ENCODE measurements at regions not wholly inside any gene's neighbourhood (a gene's known extent, or its start where the extent isn't known, plus 50 kb on each side); places are given as distances from the start of the nearest gene placed in this dataset.

DNA sequence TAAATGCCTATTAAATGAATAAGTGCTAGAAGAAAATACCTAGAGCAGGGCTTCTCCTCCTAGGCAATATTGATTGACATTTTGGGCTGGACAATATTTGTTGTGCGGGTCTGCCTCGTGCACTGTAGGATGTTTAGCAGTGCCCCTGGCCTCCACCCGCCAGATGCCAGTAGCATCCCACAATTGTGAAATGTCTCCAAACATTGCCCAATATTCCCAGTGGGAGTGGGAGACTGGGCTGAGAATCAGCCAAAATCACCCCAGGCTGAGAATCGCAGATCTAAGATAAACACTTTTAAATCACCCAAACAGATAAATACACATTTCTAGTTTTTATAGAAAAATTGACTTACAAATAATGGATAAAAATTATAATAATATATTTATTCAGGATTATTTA lies 916.2 kb upstream of the LCORL start:
- intact Hi-C loops (cut with micrococcal nuclease; ENCODE audit: unreplicated experiment): no loop called here

DNA sequence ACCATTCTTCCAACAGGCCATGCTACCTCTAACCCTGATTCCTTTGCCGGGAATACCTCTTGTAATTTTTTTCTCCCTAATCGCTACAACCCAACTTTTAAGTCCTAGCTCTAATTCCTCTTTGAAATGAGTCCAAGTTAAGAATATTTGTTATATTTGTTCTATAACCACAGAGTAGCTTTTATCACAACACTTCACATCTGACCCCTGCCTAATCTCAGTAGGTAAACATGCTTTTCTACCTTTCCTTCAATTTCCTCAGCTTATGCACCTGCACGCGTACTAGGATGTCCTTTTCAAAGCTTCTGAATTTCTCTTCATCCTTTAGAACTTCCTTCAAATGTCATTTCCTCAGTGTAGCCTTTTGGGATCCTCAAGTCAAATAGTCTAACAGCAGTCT lies 915.5 kb upstream of the LCORL start:
- Histone ChIP-seq H3K4me3 (replicated peaks in 1 of 3; ENCODE audit: insufficient read depth in 1 of 3, low read depth in 2 of 3, low read length in 3 of 3) (no peak overlapping the region), H3K27me3 (ENCODE audit: control insufficient read depth in 1 of 2, insufficient read depth in 2 of 2, low read length in 2 of 2) (no peaks in the 10 kb centered on the region), H3K4me2 (ENCODE audit: low read depth, low read length) (no peak overlapping the region), H3K79me2 (ENCODE audit: insufficient read depth, low read length) (no peaks in the 10 kb centered on the region), H3K36me3 (replicated peaks in 1 of 2; ENCODE audit: control insufficient read depth in 1 of 2, insufficient read depth in 2 of 2, low read length in 2 of 2) (no peaks in the 10 kb centered on the region), H3K27ac (ENCODE audit: extremely low read length, insufficient read depth, low read length) (no peak overlapping the region), H4K20me1 (ENCODE audit: insufficient read depth, low read length) (no peaks in the 10 kb centered on the region), H3K9ac (ENCODE audit: insufficient read depth, low read depth, low read length) (no peak overlapping the region), H3K4me1 (ENCODE audit: insufficient read depth, low read length) (no peaks in the 10 kb centered on the region), H3K9me3 (ENCODE audit: low read length) (peaks cover 93% of the 10 kb centered on the region), H2AFZ (ENCODE audit: low read length) (no peak overlapping the region)
- FAIRE-seq (no peak), ATAC-seq (no peak), DNase-seq (ENCODE audit: low spot score) (no peak)
- CTCF ChIA-PET (ENCODE audit: low intra/inter-chr PET ratio, low total read pairs): no interaction called here
- POLR2A ChIA-PET: no interaction called here
- no TSS peak for BruUV-seq (replicated peaks)
- in situ Hi-C loops (cut with HindIII; ENCODE audit: extremely low pct_ligation_motif_present, low pct_unique_long_range_greater_than_20kb): no loop called here
- WGBS (ENCODE audit: low lambda C conversion rate): 5% methylated on average over 4 of the region's 4 CpGs
- intact Hi-C loops (cut with micrococcal nuclease; ENCODE audit: unreplicated experiment): no loop called here
- no peak for TF ChIP-seq ZNF644 (CRISPR knock-in tag; IDR thresholded peaks at IDR 0.05; ENCODE audit: low read depth)
- TF ChIP-seq PHF21A (CRISPR knock-in tag; IDR thresholded peaks at IDR 0.05): no peak
- TF ChIP-seq SNAPC5 (CRISPR knock-in tag; IDR thresholded peaks at IDR 0.05; ENCODE audit: borderline replicate concordance): no peak
- no peak for TF ChIP-seq ZNF432 (CRISPR knock-in tag; IDR thresholded peaks at IDR 0.05; ENCODE audit: borderline replicate concordance)
- TF ChIP-seq GFI1 (CRISPR knock-in tag; IDR thresholded peaks at IDR 0.05; ENCODE audit: borderline replicate concordance): no peak
- TF ChIP-seq, protein P1, sequence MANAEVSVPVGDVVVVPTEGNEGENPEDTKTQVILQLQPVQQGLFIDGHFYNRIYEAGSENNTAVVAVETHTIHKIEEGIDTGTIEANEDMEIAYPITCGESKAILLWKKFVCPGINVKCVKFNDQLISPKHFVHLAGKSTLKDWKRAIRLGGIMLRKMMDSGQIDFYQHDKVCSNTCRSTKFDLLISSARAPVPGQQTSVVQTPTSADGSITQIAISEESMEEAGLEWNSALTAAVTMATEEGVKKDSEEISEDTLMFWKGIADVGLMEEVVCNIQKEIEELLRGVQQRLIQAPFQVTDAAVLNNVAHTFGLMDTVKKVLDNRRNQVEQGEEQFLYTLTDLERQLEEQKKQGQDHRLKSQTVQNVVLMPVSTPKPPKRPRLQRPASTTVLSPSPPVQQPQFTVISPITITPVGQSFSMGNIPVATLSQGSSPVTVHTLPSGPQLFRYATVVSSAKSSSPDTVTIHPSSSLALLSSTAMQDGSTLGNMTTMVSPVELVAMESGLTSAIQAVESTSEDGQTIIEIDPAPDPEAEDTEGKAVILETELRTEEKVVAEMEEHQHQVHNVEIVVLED (CRISPR knock-in tag; IDR thresholded peaks at IDR 0.05; ENCODE audit: borderline replicate concordance): no peak
- no peak for TF ChIP-seq ZIK1 (CRISPR knock-in tag; IDR thresholded peaks at IDR 0.05; ENCODE audit: borderline replicate concordance, low read depth)
- TF ChIP-seq U2AF2 (IDR thresholded peaks at IDR 0.05; ENCODE audit: low read depth, low read length): no peak
- TF ChIP-seq REST (IDR thresholded peaks at IDR 0.05; ENCODE audit: borderline replicate concordance in 1 of 2, low read depth in 1 of 2, low read length in 2 of 2): no peak
- TF ChIP-seq TFDP1 (CRISPR knock-in tag; IDR thresholded peaks at IDR 0.05; ENCODE audit: borderline replicate concordance): no peak
- no peak for TF ChIP-seq ZSCAN31 (CRISPR knock-in tag; IDR thresholded peaks at IDR 0.05; ENCODE audit: low read depth)

More for the DNA sequence above, 916.2 kb upstream of the LCORL start:
- Histone ChIP-seq H3K27ac (ENCODE audit: extremely low read length, insufficient read depth, low read length) (no peak overlapping the region), H3K4me3 (replicated peaks in 1 of 3; ENCODE audit: insufficient read depth in 1 of 3, low read depth in 2 of 3, low read length in 3 of 3) (no peak overlapping the region), H4K20me1 (ENCODE audit: insufficient read depth, low read length) (no peaks in the 10 kb centered on the region), H3K4me2 (ENCODE audit: low read depth, low read length) (no peak overlapping the region), H3K9ac (ENCODE audit: insufficient read depth, low read depth, low read length) (no peak overlapping the region), H3K36me3 (replicated peaks in 1 of 2; ENCODE audit: control insufficient read depth in 1 of 2, insufficient read depth in 2 of 2, low read length in 2 of 2) (no peaks in the 10 kb centered on the region), H3K79me2 (ENCODE audit: insufficient read depth, low read length) (no peaks in the 10 kb centered on the region), H3K27me3 (ENCODE audit: control insufficient read depth in 1 of 2, insufficient read depth in 2 of 2, low read length in 2 of 2) (no peaks in the 10 kb centered on the region), H3K4me1 (ENCODE audit: insufficient read depth, low read length) (no peaks in the 10 kb centered on the region), H2AFZ (ENCODE audit: low read length) (no peak overlapping the region), H3K9me3 (ENCODE audit: low read length) (peaks cover 95% of the 10 kb centered on the region)
- ChIA-PET POLR2A (no interaction called here), CTCF (ENCODE audit: low intra/inter-chr PET ratio, low total read pairs) (no interaction called here)
- in situ Hi-C loops (cut with HindIII; ENCODE audit: extremely low pct_ligation_motif_present, low pct_unique_long_range_greater_than_20kb): no loop called here
- no peak for ATAC-seq
- no TSS peak for BruUV-seq (replicated peaks)
- no peak for DNase-seq (ENCODE audit: low spot score)
- no peak for FAIRE-seq
- WGBS (ENCODE audit: low lambda C conversion rate): 27% methylated on average over 4 of the region's 4 CpGs
- no peak for TF ChIP-seq ZNF12 (CRISPR knock-in tag; IDR thresholded peaks at IDR 0.05)
- TF ChIP-seq CEBPB (IDR thresholded peaks at IDR 0.05; ENCODE audit: borderline replicate concordance, low read depth, low read length): 0 out of 2 replicates have a peak, but pooled peaks have one; percentile 26

Measured in HepG2 (cell line).